ENCODE measurements at regions not wholly inside any gene's neighbourhood (a gene's known extent, or its start where the extent isn't known, plus 50 kb on each side); places are given as distances from the start of the nearest gene placed in this dataset.

DNA sequence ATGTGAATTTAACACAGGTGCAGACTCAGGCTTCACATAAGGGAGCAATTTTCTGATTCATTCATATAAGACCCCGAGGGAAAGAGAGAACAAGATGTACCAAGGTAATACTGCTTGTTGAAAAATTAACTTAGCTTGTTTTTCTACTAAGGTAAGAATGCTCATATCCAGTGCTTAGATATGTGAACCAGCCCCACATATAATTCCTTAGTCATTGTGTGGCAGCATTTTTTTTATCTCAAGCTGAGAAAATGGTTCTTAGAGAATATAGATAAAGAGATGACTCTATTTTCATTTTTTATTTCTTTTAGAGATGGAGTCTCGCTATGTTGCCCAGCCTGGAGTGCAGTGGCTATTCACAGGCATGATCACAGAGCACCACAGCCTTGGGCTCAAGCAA lies 121.8 kb upstream of the SEM1 start:
- H3K27me3 ChIP-seq = no peaks in the 10 kb centered on the region
- DNase-seq = no peak
- no peak overlapping the region for H3K4me3 ChIP-seq (ENCODE audit: low read depth, low read length)
- TF ChIP-seq, protein P1, sequence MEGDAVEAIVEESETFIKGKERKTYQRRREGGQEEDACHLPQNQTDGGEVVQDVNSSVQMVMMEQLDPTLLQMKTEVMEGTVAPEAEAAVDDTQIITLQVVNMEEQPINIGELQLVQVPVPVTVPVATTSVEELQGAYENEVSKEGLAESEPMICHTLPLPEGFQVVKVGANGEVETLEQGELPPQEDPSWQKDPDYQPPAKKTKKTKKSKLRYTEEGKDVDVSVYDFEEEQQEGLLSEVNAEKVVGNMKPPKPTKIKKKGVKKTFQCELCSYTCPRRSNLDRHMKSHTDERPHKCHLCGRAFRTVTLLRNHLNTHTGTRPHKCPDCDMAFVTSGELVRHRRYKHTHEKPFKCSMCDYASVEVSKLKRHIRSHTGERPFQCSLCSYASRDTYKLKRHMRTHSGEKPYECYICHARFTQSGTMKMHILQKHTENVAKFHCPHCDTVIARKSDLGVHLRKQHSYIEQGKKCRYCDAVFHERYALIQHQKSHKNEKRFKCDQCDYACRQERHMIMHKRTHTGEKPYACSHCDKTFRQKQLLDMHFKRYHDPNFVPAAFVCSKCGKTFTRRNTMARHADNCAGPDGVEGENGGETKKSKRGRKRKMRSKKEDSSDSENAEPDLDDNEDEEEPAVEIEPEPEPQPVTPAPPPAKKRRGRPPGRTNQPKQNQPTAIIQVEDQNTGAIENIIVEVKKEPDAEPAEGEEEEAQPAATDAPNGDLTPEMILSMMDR (IDR thresholded peaks at IDR 0.05; ENCODE audit: low read depth, low read length) = no peak
- H3K4me1 ChIP-seq = no peaks in the 10 kb centered on the region
- H3K36me3 ChIP-seq = no peaks in the 10 kb centered on the region
- no peaks in the 10 kb centered on the region for H3K9me3 ChIP-seq

GRCh38 chr7:96832092-96832662 lies 122.5 kb upstream of the SEM1 start:
- H3K27me3 ChIP-seq = no peaks in the 10 kb centered on the region

DNA sequence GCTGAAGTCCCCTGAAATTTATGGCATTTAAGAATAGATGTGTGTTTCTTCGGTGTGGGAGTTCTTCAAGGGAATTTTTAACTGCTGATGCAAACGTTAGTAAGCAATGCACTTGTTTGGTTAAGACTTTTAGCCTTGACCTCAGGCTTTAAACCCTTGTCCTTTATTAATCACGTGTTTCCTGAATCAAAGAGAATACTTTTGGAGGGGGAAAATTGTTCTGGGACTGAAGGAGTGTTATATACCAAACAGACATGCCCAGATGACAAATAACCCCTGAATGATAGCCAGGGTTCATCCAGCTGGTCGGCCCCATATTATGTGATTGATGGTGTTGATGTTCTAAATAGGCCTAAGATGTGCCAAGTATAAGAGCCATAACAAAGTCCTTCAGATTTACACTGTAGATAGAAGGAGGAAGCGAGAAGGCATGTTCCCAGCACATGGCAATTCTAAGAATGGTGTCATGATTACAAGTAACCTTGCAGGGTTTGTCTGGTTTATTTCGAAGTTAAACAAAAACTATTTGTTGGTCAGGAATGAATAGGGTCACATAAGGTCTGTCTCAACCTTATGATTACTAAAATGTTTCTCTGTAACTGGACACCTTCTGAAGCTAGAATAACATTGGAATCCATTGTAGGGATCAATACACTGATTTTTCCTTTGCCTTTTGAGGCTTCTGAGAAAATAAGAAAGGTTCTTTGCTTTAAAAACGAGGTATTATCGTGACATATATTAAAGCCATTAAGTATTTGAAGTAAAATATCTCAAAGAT lies 124.2 kb upstream of the SEM1 start:
- Histone ChIP-seq H3K36me3 (no peaks in the 10 kb centered on the region), H3K9me3 (no peaks in the 10 kb centered on the region), H3K4me1 (no peaks in the 10 kb centered on the region), H3K27me3 (no peaks in the 10 kb centered on the region), H3K4me3 (ENCODE audit: low read depth, low read length) (no peak overlapping the region)
- TF ChIP-seq, protein P1 (IDR thresholded peaks at IDR 0.05; ENCODE audit: low read depth, low read length) = no peak
- DNase-seq = no peak

More at GRCh38 chr7:96832092-96832662, 122.5 kb upstream of the SEM1 start:
- DNase-seq = no peak
- TF ChIP-seq, protein P1 (IDR thresholded peaks at IDR 0.05; ENCODE audit: low read depth, low read length) = no peak
- Histone ChIP-seq H3K4me1 (no peaks in the 10 kb centered on the region), H3K4me3 (ENCODE audit: low read depth, low read length) (no peak overlapping the region), H3K9me3 (no peaks in the 10 kb centered on the region), H3K36me3 (no peaks in the 10 kb centered on the region)

DNA sequence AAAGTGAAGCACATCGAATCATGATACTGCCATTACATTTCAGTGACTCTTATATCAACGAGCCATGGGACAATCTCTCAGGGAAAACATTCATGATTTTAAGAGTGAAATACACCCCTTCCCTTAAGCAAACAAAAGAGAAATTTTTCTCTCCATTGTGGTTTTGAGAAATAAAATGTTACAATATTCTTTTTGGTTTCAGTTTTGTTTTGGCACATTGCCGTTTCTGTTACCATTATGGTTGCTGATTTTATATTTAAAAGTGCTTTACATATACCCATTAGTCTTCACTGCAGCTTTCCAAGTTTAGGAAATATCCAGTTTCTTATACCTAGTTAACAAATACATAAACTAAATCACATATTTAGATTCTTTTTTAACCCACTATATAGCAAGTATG lies 126.8 kb upstream of the SEM1 start:
- no peaks in the 10 kb centered on the region for H3K27me3 ChIP-seq
- DNase-seq = no peak
- no peaks in the 10 kb centered on the region for H3K4me1 ChIP-seq
- TF ChIP-seq, protein P1 (IDR thresholded peaks at IDR 0.05; ENCODE audit: low read depth, low read length) = no peak
- H3K4me3 ChIP-seq (ENCODE audit: low read depth, low read length) = no peak overlapping the region
- H3K36me3 ChIP-seq = no peaks in the 10 kb centered on the region
- H3K9me3 ChIP-seq = no peaks in the 10 kb centered on the region

DNA sequence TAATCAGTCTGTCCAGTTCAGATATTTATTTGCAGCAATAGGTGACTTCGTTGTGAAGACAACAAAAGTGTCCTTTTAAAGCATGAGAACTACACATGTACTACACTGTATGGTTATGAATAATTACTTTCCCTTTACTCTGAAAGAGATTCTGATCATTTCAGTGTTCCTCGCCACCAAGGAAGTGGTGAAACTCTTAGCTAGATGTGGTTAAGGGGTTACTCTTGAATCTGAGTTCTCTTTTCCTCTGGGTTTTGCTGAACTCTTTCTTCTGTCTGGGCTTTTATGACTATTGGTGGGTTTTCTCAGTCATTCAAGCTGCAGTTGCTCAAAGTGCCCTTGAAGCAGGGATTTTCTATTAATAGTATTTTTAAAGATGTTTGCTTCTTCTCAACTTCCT lies 127.9 kb upstream of the SEM1 start:
- TF ChIP-seq, protein P1 (IDR thresholded peaks at IDR 0.05; ENCODE audit: low read depth, low read length) = no peak
- Histone ChIP-seq H3K36me3 (no peaks in the 10 kb centered on the region), H3K9me3 (no peaks in the 10 kb centered on the region), H3K27me3 (no peaks in the 10 kb centered on the region), H3K4me1 (no peaks in the 10 kb centered on the region), H3K4me3 (ENCODE audit: low read depth, low read length) (no peak overlapping the region)
- DNase-seq = no peak

GRCh38 chr7:96838481-96838880 lies 128.8 kb upstream of the SEM1 start:
- Histone ChIP-seq H3K4me3 (ENCODE audit: low read depth, low read length) (no peak overlapping the region), H3K9me3 (no peaks in the 10 kb centered on the region), H3K4me1 (no peaks in the 10 kb centered on the region), H3K27me3 (peaks cover 4% of the 10 kb centered on the region; the same call in 1 of the 2 replicates), H3K36me3 (no peaks in the 10 kb centered on the region)
- TF ChIP-seq, protein P1 (IDR thresholded peaks at IDR 0.05; ENCODE audit: low read depth, low read length) = no peak
- no peak for DNase-seq
